IMR-90 (cell line): ENCODE measurements at regions not wholly inside any gene's neighbourhood (a gene's known extent, or its start where the extent isn't known, plus 50 kb on each side); places are given as distances from the start of the nearest gene placed in this dataset.

ENCODE experiments used
- ATAC-seq: fragments of 200-7000 bp; cut with Tn5 transposase; 2 replicates; pipeline ENCODE4 v1.9.1; 2020; ENCODE audit warnings: low read depth, mild to moderate bottlenecking, moderate library complexity
- BruUV-seq: library from RNA; stranded (reverse); fragments of 400-500 nt; replicated peaks from 2 replicates; lab custom pipeline; 2021; lab: Mats Ljungman, UMichigan
- CTCF ChIA-PET: fragments of 300-600 bp; formaldehyde crosslinking; extraction: SDS; loops from one replicate; lab custom pipeline; 2021; ENCODE audit warnings: antibody characterized with exemption; lab: Yijun Ruan, JAX
- POLR2A ChIA-PET: fragments of 300-600 bp; sonication (Branson Sonifier 250); formaldehyde crosslinking; loops from one replicate; lab custom pipeline; 2022; ENCODE audit warnings: antibody characterized with exemption; ENCODE audit not compliant: unreplicated experiment; lab: Charles Lee
- DNase-seq: peaks from one replicate; pipeline ENCODE4 v3.0.0; 2013
- H2AFZ ChIP-seq: replicated peaks from 2 replicates; pipeline ENCODE3; 2013; ENCODE audit warnings: low read length, mild to moderate bottlenecking; ENCODE audit not compliant: poor library complexity
- H2AK5ac ChIP-seq: 2 replicates; pipeline ENCODE4 v1.6.1; 2013; ENCODE audit warnings: low read depth, low read length, inconsistent platforms
- H2AK9ac ChIP-seq: replicated peaks from 2 replicates; pipeline ENCODE3; 2013; ENCODE audit warnings: mild to moderate bottlenecking, low read depth, low read length, moderate library complexity; ENCODE audit not compliant: poor library complexity
- H2BK120ac ChIP-seq: 2 replicates; pipeline ENCODE4 v1.6.1; 2013; ENCODE audit warnings: low read depth, low read length, inconsistent platforms
- H2BK15ac ChIP-seq: 3 replicates; pipeline ENCODE4 v1.6.1; 2013; ENCODE audit warnings: low read depth, low read length, inconsistent platforms
- H2BK20ac ChIP-seq: 2 replicates; pipeline ENCODE4 v1.6.1; 2013; ENCODE audit warnings: low read depth, mild to moderate bottlenecking, inconsistent platforms, low read length, moderate library complexity
- H2BK5ac ChIP-seq: 2 replicates; pipeline ENCODE4 v1.6.1; 2013; ENCODE audit warnings: mild to moderate bottlenecking, low read depth, low read length, inconsistent platforms; ENCODE audit not compliant: poor library complexity, severe bottlenecking
- H3K14ac ChIP-seq: replicated peaks from 2 replicates; pipeline ENCODE4 v1.6.1; 2013; ENCODE audit warnings: low read depth, low read length, inconsistent platforms
- H3K18ac ChIP-seq: 2 replicates; pipeline ENCODE4 v1.6.1; 2013; ENCODE audit warnings: low read depth, low read length, control low read depth
- H3K23ac ChIP-seq: 2 replicates; pipeline ENCODE4 v1.6.1; 2013; ENCODE audit warnings: low read depth, low read length, inconsistent platforms
- H3K27ac ChIP-seq: 2 replicates; pipeline ENCODE4 v1.5.1; 2013; ENCODE audit warnings: mild to moderate bottlenecking, control low read depth, low read length; ENCODE audit not compliant: insufficient read depth
- H3K27me3 ChIP-seq: 2 replicates; pipeline ENCODE4 v1.6.1; 2013; ENCODE audit warnings: low read length; ENCODE audit not compliant: control insufficient read depth, insufficient read depth
- H3K36me3 ChIP-seq: 2 replicates; pipeline ENCODE4 v1.6.1; 2013; ENCODE audit warnings: low read length, mixed read lengths; ENCODE audit not compliant: control insufficient read depth, insufficient read depth
- H3K4ac ChIP-seq: 2 replicates; pipeline ENCODE4 v1.6.1; 2013; ENCODE audit warnings: low read depth, low read length, inconsistent platforms
- H3K4me1 ChIP-seq: 2 replicates; pipeline ENCODE4 v1.6.1; 2013; ENCODE audit warnings: low read length, mixed read lengths; ENCODE audit not compliant: control insufficient read depth, insufficient read depth
- H3K4me2 ChIP-seq: 2 replicates; pipeline ENCODE4 v1.6.1; 2013; ENCODE audit warnings: low read depth, mild to moderate bottlenecking, control low read depth, low read length, moderate library complexity
- H3K4me3 ChIP-seq: 2 replicates; pipeline ENCODE4 v1.5.1; 2013; ENCODE audit warnings: low read depth, mild to moderate bottlenecking, control low read depth, low read length, moderate library complexity; ENCODE audit not compliant: insufficient read depth
- H3K56ac ChIP-seq: 2 replicates; pipeline ENCODE4 v1.6.1; 2013; ENCODE audit warnings: low read length, inconsistent platforms; ENCODE audit not compliant: insufficient read depth; ENCODE audit errors: extremely low read depth
- H3K79me1 ChIP-seq, 2 experiments: 2 replicates each; pipeline ENCODE4 v1.6.1; 2013; ENCODE audit warnings: low read length in 2 of 2, inconsistent platforms in 1 of 2, low read depth in 1 of 2
- H3K9ac ChIP-seq: 2 replicates; pipeline ENCODE4 v1.6.1; 2013; ENCODE audit warnings: low read depth, low read length, control low read depth
- H3K9me1 ChIP-seq: 2 replicates; pipeline ENCODE4 v1.6.1; 2013; ENCODE audit warnings: low read length, inconsistent platforms; ENCODE audit not compliant: insufficient read depth
- H3K9me3 ChIP-seq: 2 replicates; pipeline ENCODE4 v1.6.1; 2013; ENCODE audit warnings: low read length; ENCODE audit not compliant: control insufficient read depth, insufficient read depth
- H4K20me1 ChIP-seq: 2 replicates; pipeline ENCODE4 v1.6.1; 2013; ENCODE audit warnings: low read length, inconsistent platforms; ENCODE audit not compliant: insufficient read depth
- H4K5ac ChIP-seq: 2 replicates; pipeline ENCODE4 v1.6.1; 2013; ENCODE audit warnings: mild to moderate bottlenecking, low read depth, low read length, control low read depth
- H4K8ac ChIP-seq, 2 experiments: 2 replicates each; pipeline ENCODE4 v1.6.1; 2013; ENCODE audit warnings: low read depth in 2 of 2, low read length in 2 of 2, control low read depth in 1 of 2, inconsistent platforms in 1 of 2
- H4K91ac ChIP-seq: 2 replicates; pipeline ENCODE4 v1.6.1; 2013; ENCODE audit warnings: low read depth, low read length, inconsistent platforms; ENCODE audit not compliant: insufficient read depth
- BHLHE40 ChIP-seq: fragments of 150-350 bp; IDR thresholded peaks from 2 replicates; pipeline ENCODE4 v1.6.1; 2016; ENCODE audit warnings: mild to moderate bottlenecking, low read depth, low read length
- CEBPB ChIP-seq: IDR thresholded peaks from 2 replicates; pipeline ENCODE4 v1.6.1; 2012; ENCODE audit warnings: low read depth, low read length, improper control_type of control experiment
- CHD1 ChIP-seq: IDR thresholded peaks from 2 replicates; pipeline ENCODE4 v1.6.1; 2012; ENCODE audit warnings: low read depth, low read length, improper control_type of control experiment
- CTCF ChIP-seq: conservative IDR thresholded peaks from 2 replicates; pipeline ENCODE4 v1.5.1; 2012; ENCODE audit warnings: mild to moderate bottlenecking, low read depth, low read length, improper control_type of control experiment
- ELK1 ChIP-seq: fragments of 150-350 bp; IDR thresholded peaks from 2 replicates; pipeline ENCODE4 v1.6.1; 2016; ENCODE audit warnings: low read depth, mild to moderate bottlenecking, low read length, moderate library complexity, borderline replicate concordance
- FOS ChIP-seq: fragments of 150-350 bp; IDR thresholded peaks from 2 replicates; pipeline ENCODE4 v1.6.1; 2016; ENCODE audit warnings: low read depth, low read length
- MAFK ChIP-seq: IDR thresholded peaks from 2 replicates; pipeline ENCODE4 v1.6.1; 2012; ENCODE audit warnings: low read depth, low read length, improper control_type of control experiment
- MAZ ChIP-seq: IDR thresholded peaks from 2 replicates; pipeline ENCODE4 v1.6.1; 2012; ENCODE audit warnings: low read depth, mild to moderate bottlenecking, low read length, improper control_type of control experiment, moderate library complexity, borderline replicate concordance
- MXI1 ChIP-seq: IDR thresholded peaks from 2 replicates; pipeline ENCODE4 v1.6.1; 2012; ENCODE audit warnings: low read depth, mild to moderate bottlenecking, low read length, moderate library complexity, borderline replicate concordance
- NFE2L2 ChIP-seq: fragments of 150-350 bp; IDR thresholded peaks from 2 replicates; pipeline ENCODE4 v1.6.1; 2016; ENCODE audit warnings: low read depth, mild to moderate bottlenecking, low read length
- POLR2A ChIP-seq: IDR thresholded peaks from 2 replicates; pipeline ENCODE4 v1.6.1; 2012; ENCODE audit warnings: mild to moderate bottlenecking, low read depth, low read length
- RAD21 ChIP-seq: IDR thresholded peaks from 2 replicates; pipeline ENCODE4 v1.6.1; 2012; ENCODE audit warnings: low read length, improper control_type of control experiment
- RCOR1 ChIP-seq: IDR thresholded peaks from 2 replicates; pipeline ENCODE4 v1.6.1; 2012; ENCODE audit warnings: mild to moderate bottlenecking, low read length, improper control_type of control experiment; ENCODE audit not compliant: insufficient replicate concordance
- RFX5 ChIP-seq: IDR thresholded peaks from 2 replicates; pipeline ENCODE4 v1.8.0; 2012; ENCODE audit warnings: low read depth, mild to moderate bottlenecking, low read length, moderate library complexity
- SMC3 ChIP-seq: fragments of 150-350 bp; IDR thresholded peaks from 2 replicates; pipeline ENCODE4 v1.6.1; 2016; ENCODE audit warnings: low read depth, mild to moderate bottlenecking, antibody characterized with exemption, low read length, moderate library complexity
- USF2 ChIP-seq: fragments of 150-350 bp; IDR thresholded peaks from 2 replicates; pipeline ENCODE4 v1.6.1; 2017; ENCODE audit warnings: mild to moderate bottlenecking, antibody characterized with exemption, low read length, low read depth
- WGBS, 2 experiments: methylation state at CpG; one replicate each; pipeline versions ENCODE4 v1.1.5 to v1.1.7; 2013; ENCODE audit warnings: missing lambda C conversion rate in 2 of 2; ENCODE audit not compliant: insufficient read length in 1 of 2; ENCODE audit errors: extremely low coverage in 2 of 2; 5-methylcytosine and 5-hydroxymethylcytosine counted together
- dilution Hi-C: fragments of 300-500 bp; cut with HindIII; formaldehyde crosslinking; loops from one replicate; pipeline ENCODE4 v1.14.3; 2018; ENCODE audit warnings: low sequenced_read_pairs; ENCODE audit not compliant: unreplicated experiment
- in situ Hi-C: fragments of 300-500 bp; cut with MboI; formaldehyde crosslinking; loops from 3 replicates; pipeline ENCODE4 v1.14.3; 2019; ENCODE audit warnings: low sequenced_read_pairs, inconsistent platforms, mixed read lengths
- intact Hi-C: fragments of 100-400 bp; cut with micrococcal nuclease; formaldehyde crosslinking; loops from 2 replicates; pipeline ENCODE4 v1.10.0; 2022

- ChIA-PET POLR2A (no interaction called here), CTCF (no interaction called here)
- Histone ChIP-seq H4K8ac (no peak overlapping the region), H4K91ac (no peak overlapping the region), H4K20me1 (no peaks in the 10 kb centered on the region), H3K4me2 (no peak overlapping the region), H3K27me3 (no peaks in the 10 kb centered on the region), H3K36me3 (no peaks in the 10 kb centered on the region), H3K56ac (no peak overlapping the region), H3K9ac (no peak overlapping the region), H2AK5ac (no peak overlapping the region), H3K9me1 (no peaks in the 10 kb centered on the region), H2BK120ac (no peak overlapping the region), H3K14ac (no peak overlapping the region), H2BK15ac (no peak overlapping the region), H2BK20ac (no peak overlapping the region), H3K23ac (no peak overlapping the region), H3K79me1 (no peaks in the 10 kb centered on the region), H4K5ac (no peak overlapping the region), H3K9me3 (no peaks in the 10 kb centered on the region), H3K4me1 (no peaks in the 10 kb centered on the region), H2AFZ (no peak overlapping the region), H2BK5ac (no peak overlapping the region), H3K4me3 (no peak overlapping the region), H3K4ac (no peak overlapping the region), H3K18ac (no peak overlapping the region), H3K27ac (no peak overlapping the region), H2AK9ac (no peak overlapping the region)
- in situ Hi-C loops: no loop called here
- intact Hi-C loops: no loop called here
- DNase-seq (no peak), ATAC-seq (no peak)
- dilution Hi-C loops: no loop called here
- no CpG with 5 or more reads among the region's 2 CpGs for WGBS, 2 experiments
- no TSS peak for BruUV-seq
- TF ChIP-seq MAZ (no peak), USF2 (no peak), SMC3 (no peak), RFX5 (no peak), FOS (no peak), CHD1 (no peak), NFE2L2 (no peak), MAFK (no peak), CTCF (no peak), RCOR1 (no peak), ELK1 (no peak), POLR2A (no peak), CEBPB (no peak), BHLHE40 (no peak), RAD21 (no peak), MXI1 (no peak)
Measured at GRCh38 chr12:66900616-66901015, 221.7 kb upstream of the GRIP1 start.
